Gastroesophageal sphincter (tissue), 4 donors: ENCODE measurements at regions not wholly inside any gene's neighbourhood (a gene's known extent, or its start where the extent isn't known, plus 50 kb on each side); places are given as distances from the start of the nearest gene placed in this dataset.

Source experiments
- ATAC-seq: fragments of 150-250 bp; one replicate; pipeline ENCODE4 v1.9.1; 2016; ENCODE audit warnings: mild to moderate bottlenecking, moderate library complexity
- H3K27ac ChIP-seq, 4 donors: fragments of 200-600 bp; sonication (generic) in 3 of 4; 1 replicate in 3 of 4; 2 replicates in 1 of 4; pipeline ENCODE4 v1.5.1; 2016 to 2019
- H3K27me3 ChIP-seq: fragments of 200-600 bp; sonication (generic); one replicate; pipeline ENCODE4 v1.5.1; 2019
- H3K36me3 ChIP-seq, 2 donors: fragments of 200-600 bp; sonication (generic); one replicate each; pipeline ENCODE4 v1.5.1; 2019; ENCODE audit warnings: control low read depth in 1 of 2
- H3K4me1 ChIP-seq, 3 donors: fragments of 200-600 bp; sonication (generic); 1 replicate in 2 of 3; 2 replicates in 1 of 3; pipeline ENCODE4 v1.5.1; 2016 to 2019; ENCODE audit warnings: control low read depth in 2 of 3
- H3K4me3 ChIP-seq, 2 donors: fragments of 200-600 bp; sonication (generic); one replicate each; pipeline ENCODE4 v1.5.1; 2019; ENCODE audit warnings: mild to moderate bottlenecking in 1 of 2, moderate library complexity in 1 of 2
- H3K9me3 ChIP-seq, 3 donors: fragments of 200-600 bp; sonication (generic); one replicate each; pipeline ENCODE4 v1.5.1; 2017 to 2019; ENCODE audit warnings: control low read depth in 2 of 3
- EP300 ChIP-seq: sonication (generic); formaldehyde crosslinking; IDR thresholded peaks from one replicate; pipeline ENCODE4 v1.6.1; 2017; ENCODE audit warnings: antibody characterized with exemption, mild to moderate bottlenecking
- POLR2A ChIP-seq, 2 donors: fragments of 450-650 bp; IDR thresholded peaks; one replicate each; pipeline ENCODE4 v1.6.1; 2017; ENCODE audit warnings: antibody characterized with exemption in 2 of 2, mild to moderate bottlenecking in 2 of 2, moderate library complexity in 1 of 2
- POLR2AphosphoS5 ChIP-seq: sonication (generic); formaldehyde crosslinking; IDR thresholded peaks from one replicate; pipeline ENCODE4 v1.6.1; 2017; ENCODE audit warnings: antibody characterized with exemption
- WGBS, 2 donors: methylation state at CpG; one replicate each; pipeline ENCODE4 v1.1.5; 2018; ENCODE audit warnings: low coverage in 1 of 2; 5-methylcytosine and 5-hydroxymethylcytosine counted together
- TF ChIP-seq, protein P1 (sequence below), 4 experiments: fragments of 200-600 bp in 2 of 4; fragments of 450-650 bp in 2 of 4; sonication (generic) in 1 of 4; IDR thresholded peaks; one replicate each; pipeline ENCODE4 v1.5.1; 2017 to 2019; ENCODE audit warnings: antibody characterized with exemption in 4 of 4, mild to moderate bottlenecking in 2 of 4, moderate library complexity in 2 of 4

GRCh38 chr1:51025374-51025773 lies 55.3 kb downstream of the CDKN2C start:
- no peak for ATAC-seq
- no peak overlapping the region for H3K4me3 ChIP-seq
- no peaks in the 10 kb centered on the region for H3K36me3 ChIP-seq
- TF ChIP-seq POLR2A (IDR thresholded peaks at IDR 0.05), result no peak
- no peak for TF ChIP-seq EP300
- TF ChIP-seq, protein P1, sequence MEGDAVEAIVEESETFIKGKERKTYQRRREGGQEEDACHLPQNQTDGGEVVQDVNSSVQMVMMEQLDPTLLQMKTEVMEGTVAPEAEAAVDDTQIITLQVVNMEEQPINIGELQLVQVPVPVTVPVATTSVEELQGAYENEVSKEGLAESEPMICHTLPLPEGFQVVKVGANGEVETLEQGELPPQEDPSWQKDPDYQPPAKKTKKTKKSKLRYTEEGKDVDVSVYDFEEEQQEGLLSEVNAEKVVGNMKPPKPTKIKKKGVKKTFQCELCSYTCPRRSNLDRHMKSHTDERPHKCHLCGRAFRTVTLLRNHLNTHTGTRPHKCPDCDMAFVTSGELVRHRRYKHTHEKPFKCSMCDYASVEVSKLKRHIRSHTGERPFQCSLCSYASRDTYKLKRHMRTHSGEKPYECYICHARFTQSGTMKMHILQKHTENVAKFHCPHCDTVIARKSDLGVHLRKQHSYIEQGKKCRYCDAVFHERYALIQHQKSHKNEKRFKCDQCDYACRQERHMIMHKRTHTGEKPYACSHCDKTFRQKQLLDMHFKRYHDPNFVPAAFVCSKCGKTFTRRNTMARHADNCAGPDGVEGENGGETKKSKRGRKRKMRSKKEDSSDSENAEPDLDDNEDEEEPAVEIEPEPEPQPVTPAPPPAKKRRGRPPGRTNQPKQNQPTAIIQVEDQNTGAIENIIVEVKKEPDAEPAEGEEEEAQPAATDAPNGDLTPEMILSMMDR (IDR thresholded peaks at IDR 0.05), result no peak
- no peak for TF ChIP-seq POLR2AphosphoS5
- no peak overlapping the region for H3K27ac ChIP-seq
- no peaks in the 10 kb centered on the region for H3K4me1 ChIP-seq
- H3K9me3 ChIP-seq, result no peaks in the 10 kb centered on the region
- WGBS, 2 donors, result 17 to 54% methylated on average over 1 to 2 of the region's 2 CpGs
- no peaks in the 10 kb centered on the region for H3K27me3 ChIP-seq

DNA sequence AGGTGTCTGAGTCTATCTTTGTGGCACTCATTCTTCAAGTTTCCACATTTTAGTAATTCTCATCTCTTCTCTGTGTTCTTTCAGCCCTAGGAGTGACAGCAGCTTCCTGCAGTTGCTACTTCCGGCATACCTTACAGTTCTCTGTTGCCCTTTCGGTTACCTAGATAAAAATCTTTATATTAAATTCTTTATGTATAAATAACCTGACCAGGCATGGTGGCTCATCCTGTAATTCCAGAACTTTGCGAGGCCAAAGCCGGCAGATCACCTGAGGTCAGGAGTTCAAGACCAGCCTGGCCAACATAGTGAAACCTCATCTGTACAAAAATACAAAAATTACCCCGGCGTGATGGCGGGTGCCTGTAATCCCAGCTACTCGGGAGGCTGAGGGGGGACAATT lies 62.9 kb downstream of the CDKN2C start:
- 87 to 92% methylated on average over 5 to 6 of the region's 8 CpGs for WGBS, 2 donors
- TF ChIP-seq POLR2AphosphoS5 (no peak), EP300 (no peak)
- TF ChIP-seq, protein P1 (IDR thresholded peaks at IDR 0.05), result no peak
- Histone ChIP-seq H3K27me3 (no peaks in the 10 kb centered on the region), H3K4me3 (no peak overlapping the region), H3K36me3 (no peaks in the 10 kb centered on the region), H3K9me3 (no peaks in the 10 kb centered on the region), H3K4me1 (no peaks in the 10 kb centered on the region), H3K27ac (no peak overlapping the region)
- ATAC-seq, result no peak

- H3K4me3 ChIP-seq, result no peak overlapping the region
- H3K27ac ChIP-seq, result no peak overlapping the region
- H3K9me3 ChIP-seq, result peaks cover 0 to 9% (median 0%) of the 10 kb centered on the region in 3 donors
- peaks cover 0 to 4% (median 0%) of the 10 kb centered on the region in 3 donors for H3K4me1 ChIP-seq
- whole genome bisulfite sequencing, 2 donors, result 59 to 100% methylated on average over 2 to 3 of the region's 3 CpGs
- TF ChIP-seq POLR2AphosphoS5 (no peak), POLR2A (IDR thresholded peaks at IDR 0.05) (no peak)
- ATAC-seq, result no peak
- H3K36me3 ChIP-seq, result no peaks in the 10 kb centered on the region
- H3K27me3 ChIP-seq, result no peaks in the 10 kb centered on the region
These were observed 57.8 kb upstream of the C1orf185 start for GRCh38 chr1:51044199-51044598.

GRCh38 chr1:51044834-51045233 lies 57.2 kb upstream of the C1orf185 start:
- TF ChIP-seq EP300, result no peak
- TF ChIP-seq, protein P1 (IDR thresholded peaks at IDR 0.05), result peak; percentile 15 to 52 (median 24)
- 23 to 24% methylated on average over 4 of the region's 4 CpGs for WGBS, 2 donors
- no peak overlapping the region for H3K27ac ChIP-seq
- no peak overlapping the region for H3K4me3 ChIP-seq
- H3K27me3 ChIP-seq, result no peaks in the 10 kb centered on the region
- no peaks in the 10 kb centered on the region for H3K36me3 ChIP-seq
- H3K4me1 ChIP-seq, result peaks cover 0 to 4% (median 0%) of the 10 kb centered on the region in 3 donors
- no peak for ATAC-seq
- H3K9me3 ChIP-seq, result peaks cover 0 to 3% (median 0%) of the 10 kb centered on the region in 3 donors

- WGBS, 2 donors, result 83 to 100% methylated on average over 1 of the region's 1 CpG
- peaks cover 0 to 4% (median 0%) of the 10 kb centered on the region in 3 donors for H3K4me1 ChIP-seq
- H3K27ac ChIP-seq, result no peak overlapping the region
- TF ChIP-seq POLR2A (IDR thresholded peaks at IDR 0.05), result no peak
- TF ChIP-seq, protein P1 (IDR thresholded peaks at IDR 0.05), result no peak
- TF ChIP-seq EP300, result no peak
- TF ChIP-seq POLR2AphosphoS5, result no peak
- ATAC-seq, result no peak
- H3K4me3 ChIP-seq, result no peak overlapping the region
- peaks cover 0 to 13% (median 0%) of the 10 kb centered on the region in 3 donors for H3K9me3 ChIP-seq
- H3K36me3 ChIP-seq, result no peaks in the 10 kb centered on the region
- no peaks in the 10 kb centered on the region for H3K27me3 ChIP-seq
These were observed 54.0 kb upstream of the C1orf185 start for GRCh38 chr1:51048021-51048420.
